ENCODE measurements at regions not wholly inside any gene's neighbourhood (a gene's known extent, or its start where the extent isn't known, plus 50 kb on each side); places are given as distances from the start of the nearest gene placed in this dataset.
"Not testable (repeated sequence)": the region's sequence is repeated elsewhere in the genome, so short reads cannot be mapped to it uniquely, and the experiment has no call there.

DNA sequence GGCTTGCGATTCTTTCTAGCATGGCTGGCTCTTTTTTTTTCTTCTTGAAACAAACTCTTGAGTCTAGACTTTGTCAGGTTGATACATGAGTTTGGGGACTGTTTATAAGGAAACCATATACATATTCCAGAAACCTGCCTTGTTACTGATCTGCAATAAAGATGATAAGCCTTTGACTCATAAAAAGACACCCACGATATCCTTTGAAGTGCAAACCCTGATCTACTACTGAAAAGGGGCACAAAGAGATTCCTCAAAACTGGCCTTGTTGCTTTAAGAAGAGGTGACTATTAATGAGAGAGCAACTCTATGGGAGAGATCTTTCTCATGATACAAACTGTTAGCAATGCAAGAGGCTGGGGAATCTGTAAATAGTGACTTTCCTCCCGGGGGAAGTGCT lies 247.1 kb downstream of the ANKRD30B start:
- DNase-seq: not testable (repeated sequence)

DNA sequence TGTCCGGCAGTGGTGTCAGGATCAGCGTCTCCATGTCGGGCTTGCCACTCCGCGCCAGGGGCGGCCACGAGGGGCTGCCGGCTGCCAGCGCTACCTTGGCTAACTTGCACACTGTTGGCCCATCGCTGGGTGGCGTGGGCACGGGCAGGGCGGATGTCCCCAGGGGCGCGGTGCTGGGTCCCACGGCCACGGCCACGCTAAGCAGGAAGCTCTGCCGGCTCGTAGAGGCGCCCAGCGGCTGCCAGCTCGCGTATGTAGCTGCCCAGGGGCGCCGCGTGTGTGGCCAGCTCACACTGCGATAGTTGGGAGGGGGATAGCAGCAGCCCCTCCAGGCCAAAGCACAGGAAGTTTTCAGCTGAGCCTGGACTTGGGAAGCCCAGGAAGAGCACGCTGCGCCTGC lies 249.4 kb downstream of the ANKRD30B start:
- no peak for DNase-seq

DNA sequence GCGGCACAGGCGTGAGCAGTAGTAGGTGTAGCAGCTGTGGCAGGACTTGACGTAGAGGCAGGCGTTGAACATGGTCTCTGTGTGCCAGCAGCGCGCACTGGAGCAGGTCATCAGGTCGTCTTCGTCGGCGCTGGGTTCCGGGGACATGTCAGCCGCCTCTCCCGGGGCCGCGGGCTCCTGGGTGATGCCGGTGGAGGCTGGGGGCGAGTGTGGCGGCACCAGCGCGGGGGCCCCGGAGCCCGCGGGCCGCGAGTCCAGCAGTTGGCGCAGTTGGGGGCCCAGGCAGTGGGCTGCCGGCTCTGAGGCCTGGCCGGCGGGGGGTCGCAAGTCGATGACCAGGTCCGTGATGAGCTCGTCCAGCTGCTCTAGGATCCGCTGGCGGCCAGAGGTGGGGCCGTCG lies 249.9 kb downstream of the ANKRD30B start:
- not testable (repeated sequence) for DNase-seq

DNA sequence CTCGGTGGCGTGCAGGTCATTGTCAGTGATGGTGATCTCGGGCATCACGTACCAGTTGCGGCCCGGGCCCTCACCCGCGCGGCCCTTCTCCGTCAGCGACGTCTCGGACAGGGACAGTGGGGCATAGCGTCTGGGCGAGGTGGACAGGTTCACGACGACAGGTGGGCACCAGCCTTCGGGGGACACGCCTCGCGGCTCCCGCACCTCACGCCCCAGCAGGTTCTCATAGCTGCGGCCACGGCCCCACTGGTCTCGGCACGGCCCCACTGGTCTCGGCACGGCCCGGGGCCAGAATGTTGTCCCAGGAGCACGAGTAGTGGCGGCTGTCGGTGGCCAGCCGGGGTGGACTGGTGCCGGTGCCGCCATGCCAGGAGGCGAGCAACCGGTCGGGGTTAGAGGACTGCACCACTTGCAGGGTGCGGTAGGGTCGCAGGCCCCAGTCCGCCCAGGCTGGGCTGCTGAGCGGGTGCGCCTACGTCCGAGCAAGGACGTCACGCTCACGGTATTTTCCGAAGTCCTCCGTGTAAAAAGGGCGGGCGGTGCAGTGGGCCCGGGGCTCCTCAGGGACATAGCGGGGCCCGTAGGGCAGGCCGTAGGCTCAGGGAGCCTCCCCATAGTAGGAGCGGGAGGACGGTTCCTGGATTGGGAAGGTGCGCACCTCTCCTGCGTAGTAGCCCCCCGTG lies 250.5 kb downstream of the ANKRD30B start:
- not testable (repeated sequence) for DNase-seq

DNA sequence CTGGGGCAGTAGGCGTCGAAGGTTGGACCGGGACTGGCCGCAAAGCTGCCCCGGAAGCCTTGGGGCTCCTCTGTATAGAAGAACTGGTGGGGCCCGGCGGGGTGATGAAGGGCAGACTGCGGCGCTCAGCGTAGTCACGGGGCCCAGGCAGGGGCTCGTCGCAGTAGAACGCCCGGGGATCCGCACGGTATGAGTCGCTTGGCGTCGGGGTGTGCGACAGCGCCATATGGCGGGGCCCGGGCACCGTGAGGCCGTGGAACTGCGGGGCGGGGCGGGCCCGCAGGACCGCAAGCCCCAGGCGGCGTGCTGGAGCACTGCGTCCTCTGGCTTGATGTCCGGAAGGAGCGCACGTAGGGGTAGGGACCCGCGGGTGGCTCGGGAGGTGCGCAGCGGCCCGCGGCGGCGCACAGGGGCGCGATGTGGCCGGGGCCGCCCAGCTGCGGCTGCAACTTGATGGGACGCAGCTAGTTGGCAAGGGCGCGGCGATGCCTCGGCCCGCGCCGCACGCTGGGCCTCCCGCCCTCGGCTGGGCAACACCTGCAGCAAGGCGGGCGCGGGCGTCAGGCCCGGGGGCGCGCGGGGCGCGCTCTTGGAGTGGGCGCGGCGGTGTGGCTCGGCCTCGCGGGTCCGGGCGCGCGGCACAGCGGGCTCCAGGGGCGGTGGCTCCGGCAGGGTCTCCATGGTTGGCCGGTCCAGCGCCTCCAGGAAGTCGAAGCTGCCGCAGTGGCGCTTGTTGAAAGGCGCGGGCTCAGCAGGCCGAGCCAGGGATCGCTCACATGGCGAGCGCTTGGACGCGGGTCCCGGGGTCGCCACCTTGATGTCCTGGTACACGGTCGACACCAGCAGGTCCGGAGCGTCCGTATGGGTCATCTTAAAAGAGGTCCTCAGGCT lies 251.4 kb downstream of the ANKRD30B start:
- DNase-seq: no peak

DNA sequence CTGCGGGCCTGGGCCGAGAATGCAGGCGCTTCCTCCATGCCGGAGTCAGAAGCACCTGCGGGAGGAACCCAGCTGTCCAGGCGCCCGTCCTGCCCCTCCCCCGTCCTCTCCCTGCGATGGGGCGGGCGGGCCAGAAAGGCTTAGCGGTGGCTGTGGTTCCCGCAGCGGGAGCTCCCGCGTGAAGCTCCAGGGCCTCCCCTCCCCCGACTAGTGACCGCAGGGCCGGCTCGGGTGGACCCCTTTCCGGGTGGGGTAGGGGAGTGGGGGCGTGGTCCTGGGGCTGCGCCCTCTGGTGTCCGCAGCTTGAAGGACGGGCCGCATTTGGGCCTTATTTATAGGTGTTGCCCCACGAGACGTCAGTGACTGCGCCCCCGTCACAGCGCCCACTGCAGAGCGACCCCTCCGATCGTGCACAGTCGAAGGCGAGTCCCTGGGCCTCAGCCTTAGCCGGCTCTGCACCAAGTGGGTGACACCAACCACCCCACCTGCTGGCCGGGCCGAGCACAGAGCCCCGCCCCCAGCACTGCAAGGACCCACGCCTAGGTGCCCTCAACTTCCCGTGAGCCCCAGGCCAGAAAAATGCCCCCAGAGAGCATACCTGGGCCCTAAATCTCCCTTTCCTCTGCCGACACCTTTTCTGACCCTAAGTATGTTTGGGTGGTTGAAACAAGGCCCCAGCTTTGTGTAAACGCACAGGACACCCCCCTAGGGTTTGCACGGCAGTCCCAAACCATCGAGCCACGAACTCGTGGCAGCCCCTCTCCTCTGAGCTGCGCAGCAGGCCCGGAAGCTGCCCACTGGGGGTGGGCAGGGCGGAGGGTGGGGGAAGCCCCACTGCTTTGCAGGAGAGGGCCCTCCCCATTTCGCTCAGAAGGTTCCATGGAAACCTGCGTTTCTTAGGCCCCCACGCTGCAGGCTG lies 252.4 kb downstream of the ANKRD30B start:
- DNase-seq: not testable (repeated sequence)

DNA sequence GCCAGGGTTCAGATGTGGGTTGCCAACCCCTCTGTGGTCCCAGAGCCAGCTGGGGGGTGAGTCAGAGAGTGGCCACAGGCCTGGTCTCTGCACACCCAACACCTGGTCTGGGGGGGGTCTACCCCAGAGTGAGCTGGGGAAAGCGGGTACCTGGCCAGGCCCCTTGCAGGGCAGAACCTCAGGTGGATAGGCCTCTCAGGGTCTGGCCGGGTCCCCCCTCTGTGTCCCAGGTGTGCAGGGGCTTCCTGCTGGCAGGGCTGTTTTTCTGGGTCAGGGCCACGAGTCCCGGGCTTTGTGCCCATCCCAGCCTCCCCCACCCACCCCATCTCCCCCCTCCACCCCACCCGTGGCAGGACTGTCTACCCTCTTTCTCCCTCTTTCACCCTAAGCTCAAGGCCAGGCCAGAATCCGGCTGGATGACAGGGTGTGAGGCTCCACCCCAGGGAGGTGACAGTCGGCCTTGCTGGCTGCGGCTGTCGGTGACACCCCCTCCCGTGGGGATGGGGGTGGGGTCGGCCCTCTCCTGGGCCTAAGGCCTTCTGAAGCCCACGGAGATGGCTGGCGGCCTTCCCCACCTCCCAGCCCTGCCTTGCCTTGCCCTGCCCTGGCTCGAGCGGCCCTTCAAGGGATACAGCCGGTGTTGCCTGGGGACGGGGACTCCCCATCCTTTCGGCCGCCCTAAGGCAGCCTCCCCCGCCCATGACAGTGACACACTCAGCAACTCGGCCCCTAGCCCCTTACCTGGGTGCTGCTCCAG lies 253.2 kb downstream of the ANKRD30B start:
- not testable (repeated sequence) for DNase-seq

DNA sequence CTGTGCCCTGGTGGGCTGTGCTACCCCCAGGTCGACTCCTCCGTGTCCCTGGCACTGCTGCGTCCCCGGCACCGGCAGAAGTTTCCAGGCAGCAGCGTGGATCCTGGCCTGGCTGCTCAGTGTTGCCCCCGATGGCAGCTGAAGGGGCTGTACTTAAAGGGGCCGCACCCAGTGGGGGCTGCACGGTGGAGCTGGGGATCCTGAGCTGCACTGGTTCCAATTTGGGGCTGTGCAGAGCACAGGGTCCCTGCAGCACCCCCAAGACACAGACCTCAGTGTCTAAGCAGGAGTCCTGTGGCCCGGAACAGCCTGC lies 253.8 kb downstream of the ANKRD30B start:
- DNase-seq: not testable (repeated sequence)

DNA sequence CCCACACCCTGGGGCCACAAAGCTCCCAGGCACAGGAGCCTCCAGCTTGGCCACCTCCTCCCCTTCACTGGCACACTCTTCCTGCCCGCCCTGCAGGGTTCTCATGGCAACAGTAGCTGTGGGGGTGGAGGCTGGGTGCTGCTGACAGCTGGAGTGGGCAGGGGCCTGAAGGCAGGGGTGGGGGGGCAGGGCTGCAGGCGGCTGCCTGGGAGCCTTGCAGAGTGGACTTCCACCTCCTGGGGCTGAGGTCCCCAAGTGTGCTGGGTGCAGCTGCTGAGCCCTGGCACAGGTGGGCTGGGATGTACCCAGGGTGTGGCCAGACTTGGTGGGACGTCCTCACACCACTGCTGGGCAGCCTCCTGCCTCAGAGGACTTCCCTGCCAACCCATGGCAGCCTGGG lies 254.8 kb downstream of the ANKRD30B start:
- DNase-seq: not testable (repeated sequence)

DNA sequence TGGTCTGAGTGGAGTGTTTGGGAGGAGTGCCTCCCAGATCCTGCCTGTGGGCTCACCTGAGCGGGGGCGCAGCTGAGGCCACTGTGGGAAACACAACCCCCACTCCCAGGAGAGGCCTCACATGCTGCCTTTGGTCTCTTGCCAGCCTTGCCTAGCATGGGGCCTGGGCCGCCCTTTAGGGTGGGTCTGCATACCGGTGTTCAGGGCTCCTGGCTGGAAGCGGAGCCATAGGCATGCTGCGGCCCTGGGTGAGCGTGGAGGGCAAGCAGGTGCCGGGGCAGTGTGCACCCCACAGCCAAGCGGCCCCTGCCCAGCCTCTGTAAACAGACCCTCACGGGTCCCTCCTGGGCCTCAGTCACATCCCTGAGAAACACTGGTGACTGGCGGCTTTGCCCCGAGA lies 255.3 kb downstream of the ANKRD30B start:
- DNase-seq: not testable (repeated sequence)

DNA sequence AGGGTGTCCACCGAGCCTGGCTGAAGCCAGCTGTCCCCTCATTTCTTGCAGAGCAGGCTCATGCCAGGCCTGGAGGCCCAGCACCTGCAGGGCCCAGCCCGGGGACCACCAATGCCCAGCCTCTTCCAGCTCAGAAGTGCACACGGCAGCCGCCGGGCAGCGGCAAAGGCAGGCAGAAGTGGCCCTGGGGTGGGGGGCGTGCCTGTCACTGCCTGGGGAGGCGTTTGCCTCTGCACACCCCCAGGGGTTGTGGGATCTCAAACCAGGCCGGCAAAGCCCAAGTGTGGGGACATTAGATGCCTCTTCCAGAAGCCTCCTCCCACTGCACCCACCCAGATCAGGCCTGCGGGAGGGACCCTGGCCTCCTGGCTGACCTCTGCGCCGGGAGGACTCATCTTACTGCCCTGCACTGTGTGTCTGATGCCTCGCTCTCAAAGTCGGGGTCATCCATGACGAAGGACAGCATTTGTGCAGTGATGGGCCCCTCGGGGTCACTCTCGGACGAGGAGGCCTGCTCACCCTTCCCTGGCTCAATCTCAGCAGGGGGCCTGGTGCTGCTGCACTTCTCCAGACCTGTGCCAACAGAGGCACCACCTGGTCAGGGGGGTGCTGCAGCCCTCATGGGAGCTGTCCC lies 255.8 kb downstream of the ANKRD30B start:
- DNase-seq: not testable (repeated sequence)

DNA sequence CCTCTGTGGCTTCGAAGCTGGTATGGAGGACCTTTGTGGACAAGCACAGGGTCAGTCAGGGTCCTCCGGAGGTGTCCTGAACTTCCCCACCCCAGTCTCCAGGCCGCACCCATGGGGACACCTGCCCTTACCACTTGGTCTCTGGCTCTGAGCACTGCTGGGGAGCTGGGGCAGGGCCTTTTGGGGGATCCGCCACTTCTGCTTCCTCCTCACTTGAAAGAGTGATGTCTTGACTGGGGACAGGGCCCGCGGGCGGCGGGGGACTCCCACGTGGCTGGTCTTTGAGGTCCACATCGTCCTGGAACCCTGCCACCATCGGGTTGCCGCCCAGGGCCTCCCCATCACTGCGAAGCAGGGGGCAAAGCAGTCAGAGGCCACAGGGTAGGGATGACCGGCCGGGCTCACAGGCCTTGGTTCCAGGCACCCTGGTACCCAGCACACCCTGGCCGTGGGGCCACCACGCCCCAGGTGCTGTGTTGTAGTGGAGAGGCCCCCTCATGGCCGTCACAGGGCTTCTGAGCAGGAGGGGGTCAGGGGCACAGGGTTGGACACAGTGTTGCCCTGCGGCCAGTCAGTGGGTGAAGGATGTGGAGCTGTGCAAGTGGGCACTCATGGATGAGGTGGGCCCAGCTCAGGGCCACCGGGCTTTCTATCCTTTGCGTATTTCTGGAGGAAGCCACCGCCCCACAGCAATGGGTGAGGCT lies 256.4 kb downstream of the ANKRD30B start:
- not testable (repeated sequence) for DNase-seq

DNA sequence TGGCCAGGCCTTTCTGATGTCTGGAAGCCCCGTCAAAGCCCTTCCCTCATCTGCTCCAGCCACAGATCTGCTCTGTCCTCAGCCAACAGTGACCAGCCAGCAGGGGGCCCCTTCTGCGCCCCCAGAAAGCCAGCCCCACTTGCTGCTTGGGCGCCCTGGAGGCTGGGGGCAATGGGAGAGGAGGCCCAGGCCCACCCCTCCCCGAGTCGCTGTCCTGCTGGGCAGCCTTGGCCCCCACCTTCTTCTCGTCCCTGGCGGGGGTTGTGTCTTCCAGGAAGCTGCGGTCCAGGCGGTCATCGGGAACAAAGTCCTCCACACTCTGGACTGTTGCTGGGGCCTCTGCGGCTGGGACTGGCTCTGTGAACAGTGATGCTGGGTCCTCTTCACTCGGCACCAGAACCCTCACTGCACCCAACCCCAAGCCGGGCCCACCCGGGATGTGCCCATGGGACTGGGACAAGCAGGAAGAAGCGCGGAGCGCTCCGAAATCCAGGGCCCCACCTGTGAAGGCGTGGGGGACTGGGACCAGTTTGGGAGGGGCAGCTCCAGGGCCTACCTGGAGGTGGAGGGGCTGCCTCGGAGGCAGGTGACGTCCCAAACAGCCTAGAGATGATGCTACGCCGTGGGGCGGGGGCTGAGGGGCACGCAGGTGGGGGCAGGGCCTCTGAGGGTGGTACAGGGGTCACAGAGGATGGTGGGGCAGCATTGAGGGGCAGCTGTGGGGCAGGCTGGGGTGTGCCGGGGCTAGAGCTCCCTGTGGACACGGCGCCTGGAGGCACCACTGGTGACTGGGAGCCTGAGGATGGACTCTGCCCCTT lies 257.6 kb downstream of the ANKRD30B start:
- no peak for DNase-seq

DNA sequence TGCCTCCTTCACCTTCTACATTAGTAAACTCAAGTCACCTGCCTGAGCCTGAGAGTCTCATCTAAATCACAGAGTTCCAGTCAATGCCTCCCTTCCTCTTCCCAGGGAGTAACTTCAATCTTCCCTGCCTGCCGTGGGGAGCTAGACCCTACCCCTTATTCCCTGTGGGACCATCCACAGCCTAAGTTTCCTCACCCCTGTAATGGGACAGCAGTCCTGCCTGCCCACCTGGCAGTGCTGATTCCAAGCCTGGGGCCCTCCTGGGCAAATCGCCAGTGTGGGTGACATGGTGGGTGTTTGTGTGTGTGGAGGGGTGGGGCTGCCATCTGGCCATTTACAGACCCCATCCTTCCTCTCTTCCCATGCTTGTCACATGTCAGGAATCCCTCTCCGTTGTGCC lies 258.6 kb downstream of the ANKRD30B start:
- DNase-seq: not testable (repeated sequence)

DNA sequence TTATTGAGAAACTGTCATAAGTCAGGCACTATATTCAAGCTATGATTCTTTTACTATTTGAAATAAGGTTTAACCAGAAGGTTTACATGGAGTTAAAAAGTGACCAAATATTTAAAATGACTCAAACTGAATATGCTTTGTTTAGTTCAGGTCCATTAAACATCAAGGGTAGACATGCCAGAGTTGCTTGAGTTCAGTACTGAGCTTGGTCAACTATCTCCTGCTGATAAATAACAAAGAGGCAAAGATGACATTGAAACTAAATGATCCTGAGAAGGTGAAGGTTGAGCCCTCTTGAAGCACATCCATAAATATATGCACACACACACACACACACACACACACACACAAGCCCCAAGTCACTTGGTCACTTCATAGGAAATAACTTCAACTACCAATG lies 278.1 kb downstream of the ANKRD30B start:
- DNase-seq: not testable (repeated sequence)

DNA sequence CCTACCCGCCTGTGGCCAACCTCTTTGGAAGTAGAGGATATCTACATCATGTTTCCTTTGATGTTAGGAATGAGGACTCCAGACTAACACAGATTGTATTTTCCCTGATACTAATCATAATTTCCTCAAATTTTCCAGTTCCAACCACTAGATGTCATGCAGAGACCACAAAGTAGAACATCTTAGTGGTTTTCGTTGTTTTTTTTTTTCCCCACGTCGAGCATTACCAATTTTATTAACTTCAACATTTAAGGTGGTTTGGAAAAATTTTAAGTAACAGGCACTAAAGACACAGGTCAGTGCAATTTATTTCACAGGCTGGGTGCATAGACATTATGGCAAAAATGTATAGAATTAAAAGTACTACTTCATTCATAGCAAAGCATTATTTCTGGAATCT lies 280.1 kb downstream of the ANKRD30B start:
- not testable (repeated sequence) for DNase-seq

DNA sequence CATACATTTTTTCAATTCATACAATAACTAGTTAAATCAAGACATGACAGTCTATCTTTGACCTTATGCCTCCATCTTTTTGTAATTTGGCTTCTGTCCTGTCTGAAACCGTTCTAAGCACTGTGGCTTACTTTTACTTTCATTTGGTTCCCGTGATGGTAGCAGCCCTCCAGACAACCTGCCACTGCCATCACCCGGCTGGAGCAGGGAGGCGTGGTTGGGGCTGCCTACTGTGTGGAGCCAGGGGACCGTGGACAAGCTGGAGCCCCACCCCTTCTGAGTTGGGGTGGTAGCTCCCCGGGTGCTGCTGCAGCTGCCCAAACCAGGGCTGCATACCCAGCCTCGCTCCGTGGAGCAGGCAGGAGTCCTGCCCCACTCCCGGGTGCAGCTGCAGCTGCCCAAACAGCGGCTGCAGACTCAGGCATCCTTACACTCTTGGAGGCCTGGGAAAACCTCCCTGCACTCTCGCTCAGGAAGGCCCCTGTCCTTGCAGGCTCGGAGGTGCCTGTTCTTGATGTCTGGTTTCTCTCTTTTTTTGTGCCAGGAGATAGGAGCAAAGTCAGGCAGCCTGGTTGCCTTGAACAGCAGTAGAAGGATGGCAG lies 312.4 kb downstream of the ANKRD30B start:
- not testable (repeated sequence) for DNase-seq

DNA sequence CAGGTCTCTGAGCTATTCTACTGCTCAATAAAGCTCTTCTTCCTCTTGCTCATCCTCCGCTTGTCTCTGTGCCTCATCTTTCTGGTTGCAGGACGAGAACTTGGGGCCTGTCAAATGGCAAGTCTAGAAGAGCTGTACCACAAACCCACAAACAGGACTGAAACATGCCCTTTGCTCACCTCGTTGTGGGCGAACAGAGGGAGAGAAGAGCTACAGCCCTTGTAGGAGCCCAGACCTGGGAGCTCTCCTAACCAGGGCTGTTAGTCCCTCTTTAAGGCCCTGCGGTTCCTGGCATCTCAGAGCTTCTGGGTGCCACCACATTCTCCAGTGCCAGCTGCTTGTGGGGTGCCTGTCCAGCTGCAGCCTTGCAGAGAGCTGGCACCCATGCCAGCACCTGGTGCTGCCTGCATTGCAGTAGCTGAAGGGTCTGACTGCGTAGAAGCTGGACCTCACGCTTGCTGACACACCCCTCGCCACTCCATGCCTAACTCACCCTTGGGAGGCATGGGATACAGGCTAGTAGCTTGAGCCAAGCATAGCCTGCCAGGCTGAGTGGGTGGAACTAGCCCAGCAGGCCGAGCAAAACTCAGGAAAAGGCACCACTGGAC lies 313.4 kb downstream of the ANKRD30B start:
- DNase-seq: not testable (repeated sequence)

DNA sequence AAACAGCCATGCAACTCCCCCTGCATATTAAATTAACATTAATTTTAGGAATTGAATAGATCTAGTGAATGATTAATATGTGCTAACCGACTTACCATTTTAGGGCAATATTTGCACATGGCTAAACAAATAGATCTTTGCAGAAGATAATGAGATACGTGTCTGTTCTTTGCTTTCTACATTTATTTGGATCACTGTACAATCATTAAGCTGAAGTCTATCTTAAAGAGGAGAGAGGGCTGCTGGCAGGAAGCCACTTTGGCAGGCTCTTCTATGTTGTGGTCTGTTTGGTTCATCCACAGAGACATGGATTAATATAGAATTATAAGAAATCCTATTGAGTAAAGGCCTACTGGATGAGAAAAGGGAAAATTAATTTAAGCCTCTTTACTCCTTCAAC lies 318.5 kb downstream of the ANKRD30B start:
- not testable (repeated sequence) for DNase-seq
